ENCODE measurements at regions not wholly inside any gene's neighbourhood (a gene's known extent, or its start where the extent isn't known, plus 50 kb on each side); places are given as distances from the start of the nearest gene placed in this dataset.

GRCh38 chr5:9954869-9955268, 294.8 kb downstream of the ATPSCKMT start:
- 56% methylated on average over 2 of the region's 2 CpGs for WGBS (ENCODE audit: insufficient coverage, low coverage, low lambda C conversion rate, missing lambda C conversion rate)
- no peak for ATAC-seq

DNA sequence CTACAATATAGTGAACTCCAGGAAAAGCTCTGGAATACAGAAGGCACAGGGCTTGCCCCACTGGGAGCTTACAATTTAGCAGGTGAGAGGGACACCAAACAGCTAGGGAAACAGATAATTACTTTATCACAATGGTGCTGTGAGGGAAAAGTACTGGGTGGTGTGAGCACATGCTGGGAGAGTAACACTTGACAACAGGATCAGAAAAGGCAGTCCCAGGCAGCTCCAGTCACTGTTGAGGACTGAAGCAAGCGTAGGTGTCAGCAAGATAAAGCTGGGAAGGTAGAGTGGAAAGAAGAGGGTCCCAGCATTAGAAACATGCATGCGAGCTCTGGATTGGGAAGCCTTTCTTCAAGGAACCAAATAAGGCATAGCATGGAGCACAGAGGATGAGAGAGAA, 296.0 kb downstream of the ATPSCKMT start:
- WGBS (ENCODE audit: insufficient coverage, low coverage, low lambda C conversion rate, missing lambda C conversion rate): 43% methylated on average over 2 of the region's 2 CpGs
- no peaks in the 10 kb centered on the region for H3K9me3 ChIP-seq
- DNase-seq: no peak
- intact Hi-C loops (cut with DNase I): no loop called here
- H3K36me3 ChIP-seq: no peaks in the 10 kb centered on the region
- no peak overlapping the region for H3K27ac ChIP-seq
- TF ChIP-seq CTCF (IDR thresholded peaks at IDR 0.05) (no peak), POLR2A (IDR thresholded peaks at IDR 0.05) (no peak)
- ATAC-seq: no peak
- H3K4me3 ChIP-seq: no peak overlapping the region
- no peaks in the 10 kb centered on the region for H3K27me3 ChIP-seq
- no peaks in the 10 kb centered on the region for H3K4me1 ChIP-seq

More at GRCh38 chr5:9954869-9955268, 294.8 kb downstream of the ATPSCKMT start:
- TF ChIP-seq CTCF (IDR thresholded peaks at IDR 0.05) (no peak), POLR2A (IDR thresholded peaks at IDR 0.05) (no peak)
- no peaks in the 10 kb centered on the region for H3K36me3 ChIP-seq
- intact Hi-C loops (cut with DNase I): no loop called here
- H3K9me3 ChIP-seq: no peaks in the 10 kb centered on the region
- no peaks in the 10 kb centered on the region for H3K4me1 ChIP-seq
- no peak for DNase-seq
- no peak overlapping the region for H3K27ac ChIP-seq
- no peak overlapping the region for H3K4me3 ChIP-seq
- H3K27me3 ChIP-seq: no peaks in the 10 kb centered on the region

GRCh38 chr5:9951865-9952516, 297.7 kb downstream of the ATPSCKMT start:
- no peaks in the 10 kb centered on the region for H3K9me3 ChIP-seq
- intact Hi-C loops (cut with DNase I): no loop called here
- no peak for ATAC-seq
- H3K27me3 ChIP-seq: no peaks in the 10 kb centered on the region
- no peak overlapping the region for H3K27ac ChIP-seq
- 47% methylated on average over 6 of the region's 6 CpGs for WGBS (ENCODE audit: insufficient coverage, low coverage, low lambda C conversion rate, missing lambda C conversion rate)
- no peaks in the 10 kb centered on the region for H3K36me3 ChIP-seq
- no peak for DNase-seq
- no peak overlapping the region for H3K4me3 ChIP-seq
- H3K4me1 ChIP-seq: no peaks in the 10 kb centered on the region
- no peak for TF ChIP-seq CTCF (IDR thresholded peaks at IDR 0.05)
- no peak for TF ChIP-seq POLR2A (IDR thresholded peaks at IDR 0.05)

GRCh38 chr5:9947944-9948343, 301.7 kb downstream of the ATPSCKMT start:
- TF ChIP-seq POLR2A (IDR thresholded peaks at IDR 0.05) (no peak), CTCF (IDR thresholded peaks at IDR 0.05) (no peak)
- Histone ChIP-seq H3K27me3 (no peaks in the 10 kb centered on the region), H3K36me3 (no peaks in the 10 kb centered on the region), H3K4me3 (no peak overlapping the region), H3K4me1 (no peaks in the 10 kb centered on the region), H3K27ac (no peak overlapping the region), H3K9me3 (no peaks in the 10 kb centered on the region)
- DNase-seq (no peak), ATAC-seq (no peak)
- intact Hi-C loops (cut with DNase I): no loop called here
- 44% methylated on average over 5 of the region's 5 CpGs for WGBS (ENCODE audit: insufficient coverage, low coverage, low lambda C conversion rate, missing lambda C conversion rate)

All from right lobe of liver (tissue), 6 donors.